Mammary epithelial cell (primary cell): ENCODE measurements at regions not wholly inside any gene's neighbourhood (a gene's known extent, or its start where the extent isn't known, plus 50 kb on each side); places are given as distances from the start of the nearest gene placed in this dataset.

Experiments
- CTCF ChIP-seq, 2 donors: IDR thresholded peaks in 1 of 2; conservative IDR thresholded peaks in 1 of 2; 2 replicates each; pipeline ENCODE4 v1.5.1; 2011 to 2012; ENCODE audit warnings: inconsistent platforms in 2 of 2, low read length in 2 of 2, mild to moderate bottlenecking in 2 of 2, control low read depth in 1 of 2, low read depth in 1 of 2; ENCODE audit not compliant: insufficient read depth in 1 of 2; ENCODE audit errors: extremely low read depth in 1 of 2
- EZH2 ChIP-seq: IDR thresholded peaks from 2 replicates; pipeline ENCODE4 v1.6.1; 2012; ENCODE audit warnings: low read length, inconsistent platforms, borderline replicate concordance

- TF ChIP-seq CTCF (conservative IDR thresholded peaks at IDR 0.05 in 1 of 2, IDR thresholded peaks at IDR 0.05 in 1 of 2; ENCODE audit: extremely low read depth in 1 of 2, insufficient read depth in 1 of 2, low read depth in 1 of 2, low read length in 2 of 2) (no peak), EZH2 (no peak)
Observed at GRCh38 chr22:27349456-27349855, 452.1 kb downstream of the MN1 start.
